ENCODE measurements at regions not wholly inside any gene's neighbourhood (a gene's known extent, or its start where the extent isn't known, plus 50 kb on each side); places are given as distances from the start of the nearest gene placed in this dataset.

- H3K79me2 ChIP-seq (ENCODE audit: low read length): no peaks in the 10 kb centered on the region
- TF ChIP-seq EZH2phosphoT487 (IDR thresholded peaks at IDR 0.05; ENCODE audit: low read depth): no peak
- H2AFZ ChIP-seq (ENCODE audit: low read depth, low read length): no peak overlapping the region
- 0 out of 2 replicates have a peak, but pooled peaks cover 4% of the 10 kb centered on the region for H3K27me3 ChIP-seq (ENCODE audit: low read depth, low read length)
- H3K4me2 ChIP-seq (ENCODE audit: low read length): no peak overlapping the region
- no peak overlapping the region for H3K9ac ChIP-seq (ENCODE audit: low read length)
- H3K9me3 ChIP-seq (ENCODE audit: insufficient read depth, low read length): no peaks in the 10 kb centered on the region
- H4K20me1 ChIP-seq (ENCODE audit: insufficient read depth, low read length): no peaks in the 10 kb centered on the region
- H3K27ac ChIP-seq (ENCODE audit: low read length): no peak overlapping the region
- no peaks in the 10 kb centered on the region for H3K36me3 ChIP-seq (replicated peaks; ENCODE audit: low read depth, low read length)
- no peak overlapping the region for H3K4me3 ChIP-seq (ENCODE audit: low read length)
- peaks cover 20% of the 10 kb centered on the region for H3K4me1 ChIP-seq (ENCODE audit: low read length)
Measured at GRCh38 chr2:20125164-20125563, 73.7 kb upstream of the LAPTM4A start.

GRCh38 chr2:20123871-20124594 is 72.6 kb upstream of the LAPTM4A start:
- Histone ChIP-seq H4K20me1 (ENCODE audit: insufficient read depth, low read length) (no peaks in the 10 kb centered on the region), H3K4me1 (ENCODE audit: low read length) (peaks cover 20% of the 10 kb centered on the region), H3K79me2 (ENCODE audit: low read length) (no peaks in the 10 kb centered on the region), H3K27ac (ENCODE audit: low read length) (no peak overlapping the region), H2AFZ (ENCODE audit: low read depth, low read length) (no peak overlapping the region), H3K4me3 (ENCODE audit: low read length) (no peak overlapping the region), H3K4me2 (ENCODE audit: low read length) (no peak overlapping the region), H3K9ac (ENCODE audit: low read length) (no peak overlapping the region), H3K9me3 (ENCODE audit: insufficient read depth, low read length) (no peaks in the 10 kb centered on the region), H3K36me3 (replicated peaks; ENCODE audit: low read depth, low read length) (no peaks in the 10 kb centered on the region), H3K27me3 (ENCODE audit: low read depth, low read length) (0 out of 2 replicates have a peak, but pooled peaks cover 4% of the 10 kb centered on the region)
- TF ChIP-seq EZH2phosphoT487 (IDR thresholded peaks at IDR 0.05; ENCODE audit: low read depth) (no peak), CTCF (IDR thresholded peaks at IDR 0.05; ENCODE audit: low read depth, low read length) (no peak)

- H2AFZ ChIP-seq (ENCODE audit: low read depth, low read length): no peak overlapping the region
- no peaks in the 10 kb centered on the region for H3K36me3 ChIP-seq (replicated peaks; ENCODE audit: low read depth, low read length)
- peaks cover 20% of the 10 kb centered on the region for H3K4me1 ChIP-seq (ENCODE audit: low read length)
- H3K9ac ChIP-seq (ENCODE audit: low read length): no peak overlapping the region
- H3K79me2 ChIP-seq (ENCODE audit: low read length): no peaks in the 10 kb centered on the region
- no peaks in the 10 kb centered on the region for H4K20me1 ChIP-seq (ENCODE audit: insufficient read depth, low read length)
- H3K27me3 ChIP-seq (ENCODE audit: low read depth, low read length): 0 out of 2 replicates have a peak, but pooled peaks cover 4% of the 10 kb centered on the region
- TF ChIP-seq CTCF (IDR thresholded peaks at IDR 0.05; ENCODE audit: low read depth, low read length) (no peak), EZH2phosphoT487 (IDR thresholded peaks at IDR 0.05; ENCODE audit: low read depth) (no peak)
- H3K27ac ChIP-seq (ENCODE audit: low read length): no peak overlapping the region
- H3K4me3 ChIP-seq (ENCODE audit: low read length): no peak overlapping the region
- no peaks in the 10 kb centered on the region for H3K9me3 ChIP-seq (ENCODE audit: insufficient read depth, low read length)
- no peak overlapping the region for H3K4me2 ChIP-seq (ENCODE audit: low read length)
Measured at GRCh38 chr2:20122864-20123263, 71.4 kb upstream of the LAPTM4A start.

- no peak for TF ChIP-seq EZH2phosphoT487 (IDR thresholded peaks at IDR 0.05; ENCODE audit: low read depth)
- TF ChIP-seq CTCF (IDR thresholded peaks at IDR 0.05; ENCODE audit: low read depth, low read length): no peak
- Histone ChIP-seq H3K27ac (ENCODE audit: low read length) (no peak overlapping the region), H3K36me3 (replicated peaks; ENCODE audit: low read depth, low read length) (no peaks in the 10 kb centered on the region), H3K27me3 (ENCODE audit: low read depth, low read length) (0 out of 2 replicates have a peak, but pooled peaks cover 4% of the 10 kb centered on the region), H2AFZ (ENCODE audit: low read depth, low read length) (no peak overlapping the region), H3K4me2 (ENCODE audit: low read length) (no peak overlapping the region), H3K4me1 (ENCODE audit: low read length) (peaks cover 20% of the 10 kb centered on the region), H3K4me3 (ENCODE audit: low read length) (no peak overlapping the region), H3K9me3 (ENCODE audit: insufficient read depth, low read length) (no peaks in the 10 kb centered on the region), H3K9ac (ENCODE audit: low read length) (no peak overlapping the region), H3K79me2 (ENCODE audit: low read length) (no peaks in the 10 kb centered on the region), H4K20me1 (ENCODE audit: insufficient read depth, low read length) (no peaks in the 10 kb centered on the region)
Measured at GRCh38 chr2:20120569-20121416, 69.4 kb upstream of the LAPTM4A start.

Measured in OCI-LY3 (cell line).